Brain pericyte (primary cell): ENCODE measurements at regions not wholly inside any gene's neighbourhood (a gene's known extent, or its start where the extent isn't known, plus 50 kb on each side); places are given as distances from the start of the nearest gene placed in this dataset.
"Not testable (repeated sequence)": the region's sequence is repeated elsewhere in the genome, so short reads cannot be mapped to it uniquely, and the experiment has no call there.

ENCODE experiments used
- DNase-seq: peaks from one replicate; pipeline ENCODE4 v3.0.0-alpha.2; 2012; ENCODE audit warnings: low read depth, low spot score

- DNase-seq = no peak
Measured at GRCh38 chr3:194945508-194945907, 259.8 kb downstream of the FAM43A start.

DNA sequence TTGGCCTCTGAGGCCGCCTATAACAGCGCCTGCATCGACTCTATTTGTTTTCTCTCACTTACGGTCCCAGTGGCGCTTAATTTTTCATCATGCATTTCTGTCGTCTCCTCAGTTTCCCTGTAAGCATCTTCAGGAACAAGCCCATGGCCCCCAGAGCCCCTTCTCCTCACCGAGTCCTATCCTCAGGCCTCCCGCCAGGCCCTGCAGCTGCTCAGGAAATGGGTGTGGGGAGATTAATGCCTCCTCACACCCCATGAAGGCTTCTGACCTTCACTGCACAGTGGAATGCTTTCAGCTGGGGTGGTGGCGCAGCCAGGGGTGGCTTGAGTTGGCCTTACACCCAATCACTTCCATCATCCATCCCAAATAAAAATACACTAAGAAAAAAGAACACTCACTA lies 260.4 kb downstream of the FAM43A start:
- no peak for DNase-seq

DNA sequence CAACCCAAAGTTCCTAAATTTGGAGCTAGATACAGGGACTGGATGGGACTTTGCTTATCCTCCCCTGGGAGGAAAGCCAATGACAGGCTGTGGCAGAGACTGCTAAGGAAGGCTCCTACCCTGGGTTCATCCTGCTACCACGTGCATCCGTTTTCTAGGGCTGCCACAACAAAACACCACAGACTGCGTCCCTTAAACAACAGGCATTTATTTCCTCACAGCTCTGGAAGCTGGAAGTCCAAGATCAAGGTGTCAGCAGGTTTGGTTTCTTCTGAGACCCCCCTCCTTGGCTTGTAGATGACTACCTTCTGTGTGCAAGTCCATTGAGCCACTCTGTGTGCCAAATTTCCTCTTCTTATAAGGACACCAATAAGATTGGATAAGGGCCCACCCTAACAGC lies 263.9 kb downstream of the FAM43A start:
- DNase-seq = no peak

DNA sequence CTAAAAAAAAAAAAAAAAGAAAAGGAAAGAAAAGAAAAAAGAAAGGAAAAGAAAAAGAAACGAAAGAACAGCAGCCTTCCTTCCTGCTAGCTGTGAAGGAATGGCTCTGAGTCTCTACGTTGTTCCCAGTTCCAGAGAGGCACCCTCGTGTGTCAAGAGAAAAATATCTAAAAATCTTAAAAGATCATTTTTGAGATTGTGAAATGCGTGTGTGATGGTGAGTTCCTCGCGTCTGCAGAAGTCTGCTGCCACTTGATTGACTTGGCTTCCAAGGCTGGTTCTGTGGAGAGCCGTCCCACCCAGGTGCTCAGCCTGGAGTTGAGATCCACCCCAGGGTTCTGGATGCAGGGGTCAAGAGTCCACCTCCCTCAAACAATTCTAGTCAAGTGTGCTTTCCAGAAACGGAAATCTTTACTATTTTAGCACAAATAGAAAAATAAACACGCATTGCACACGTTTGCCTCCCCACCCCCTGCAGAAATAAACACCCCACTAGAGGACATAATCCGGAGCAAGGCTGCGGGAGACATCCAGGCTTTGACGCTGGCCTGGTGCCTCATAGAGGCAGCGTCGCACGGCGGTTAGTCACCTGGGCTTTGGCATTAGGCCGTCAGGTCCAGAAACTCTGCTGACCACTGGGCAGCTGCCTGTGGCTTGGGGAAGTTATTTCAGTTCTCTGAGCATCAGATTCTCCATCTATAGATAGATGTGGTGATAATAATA lies 265.4 kb downstream of the FAM43A start:
- no peak for DNase-seq

GRCh38 chr3:194951629-194951920 lies 265.9 kb downstream of the FAM43A start:
- DNase-seq = not testable (repeated sequence)

- DNase-seq = no peak
Measured at GRCh38 chr3:194951931-194952582, 266.4 kb downstream of the FAM43A start.

- DNase-seq = no peak
Measured at GRCh38 chr3:194952841-194953241, 267.2 kb downstream of the FAM43A start.

GRCh38 chr3:194953291-194953690 lies 267.6 kb downstream of the FAM43A start:
- DNase-seq = no peak

DNA sequence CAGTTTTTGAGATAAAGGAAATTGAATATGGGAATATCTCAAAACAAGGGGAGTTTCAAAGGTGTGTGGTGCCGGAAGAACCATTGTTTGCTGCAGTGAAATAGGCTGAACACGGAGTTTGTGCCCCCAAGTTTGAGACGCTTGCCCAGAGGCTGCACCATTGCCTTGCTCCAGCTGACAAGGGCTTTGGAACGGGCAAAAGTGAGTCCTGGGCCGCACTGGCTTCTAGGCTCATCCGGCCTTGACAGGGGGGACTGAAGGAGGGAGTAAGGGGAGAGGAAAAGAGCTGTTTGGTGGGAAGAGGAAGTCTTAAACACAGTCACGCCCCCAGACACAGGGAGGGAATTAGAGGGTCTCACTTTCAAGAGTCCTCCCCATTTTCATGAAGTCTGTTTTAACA lies 269.9 kb downstream of the FAM43A start:
- no peak for DNase-seq

DNA sequence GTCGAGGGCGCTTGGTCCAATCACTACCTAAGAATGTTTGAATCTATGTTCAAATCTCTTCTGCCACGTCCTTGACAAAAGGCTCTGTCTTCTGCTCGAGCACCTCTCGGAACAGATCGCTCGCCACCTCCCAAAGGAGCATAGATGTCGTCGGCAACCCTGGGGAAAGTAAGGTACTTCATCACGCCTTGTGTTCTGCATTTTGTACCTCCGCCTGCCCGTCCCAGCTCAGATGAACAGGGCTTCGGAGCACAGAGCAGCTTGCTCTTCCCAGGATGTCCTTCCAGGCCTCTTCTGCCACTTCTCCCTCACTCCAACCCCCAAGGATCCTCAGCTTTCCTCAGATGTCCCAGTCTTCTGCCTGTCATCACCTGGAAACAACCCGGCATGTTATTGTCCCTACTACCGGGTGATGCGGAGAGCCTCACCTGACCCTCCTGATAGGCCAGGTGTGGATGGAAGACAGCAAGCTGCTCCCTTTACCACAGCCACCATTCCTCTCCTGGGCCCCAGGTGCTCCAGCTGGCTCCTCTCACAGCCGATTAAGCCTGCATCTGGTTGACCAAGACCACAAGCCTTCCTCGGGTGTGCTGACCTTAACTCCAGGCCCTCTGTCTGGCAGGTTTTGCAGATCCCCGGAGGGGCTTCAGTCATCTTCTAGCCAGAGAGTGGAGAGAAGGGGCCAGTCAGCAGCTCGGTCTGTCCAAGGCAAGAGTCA lies 270.5 kb downstream of the FAM43A start:
- no peak for DNase-seq

- no peak for DNase-seq
Measured at GRCh38 chr3:194956697-194957396, 271.2 kb downstream of the FAM43A start.

DNA sequence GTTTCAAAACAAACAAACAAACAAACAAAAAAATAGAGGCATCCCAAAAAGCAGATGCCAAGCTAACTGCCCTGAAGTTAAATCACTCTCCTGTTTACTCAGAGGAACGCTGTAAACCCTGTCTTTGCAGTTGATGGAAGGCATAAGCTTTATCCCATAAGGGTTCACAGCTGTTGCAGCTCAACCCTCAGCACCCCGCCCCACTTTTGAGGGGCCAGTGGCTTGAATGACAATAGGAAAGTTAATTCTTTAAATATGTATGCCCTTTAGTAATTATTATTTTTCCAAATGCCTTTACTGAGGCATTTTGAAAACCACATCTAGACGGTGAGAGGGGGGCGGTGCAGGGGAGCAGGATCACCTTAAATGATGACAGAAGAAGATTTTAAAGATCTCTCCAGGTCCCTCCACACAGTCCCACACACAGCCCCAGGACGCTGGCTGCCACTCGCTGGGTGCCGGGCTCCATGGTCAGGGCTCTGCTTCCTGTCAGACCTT lies 272.1 kb downstream of the FAM43A start:
- no peak for DNase-seq

GRCh38 chr3:194959217-194959616 lies 273.5 kb downstream of the FAM43A start:
- no peak for DNase-seq

- DNase-seq = not testable (repeated sequence)
Measured at GRCh38 chr3:194959666-194960065, 274.0 kb downstream of the FAM43A start.

GRCh38 chr3:194960446-194961032 lies 274.9 kb downstream of the FAM43A start:
- DNase-seq = no peak

GRCh38 chr3:194961149-194961548 lies 275.5 kb downstream of the FAM43A start:
- no peak for DNase-seq

DNA sequence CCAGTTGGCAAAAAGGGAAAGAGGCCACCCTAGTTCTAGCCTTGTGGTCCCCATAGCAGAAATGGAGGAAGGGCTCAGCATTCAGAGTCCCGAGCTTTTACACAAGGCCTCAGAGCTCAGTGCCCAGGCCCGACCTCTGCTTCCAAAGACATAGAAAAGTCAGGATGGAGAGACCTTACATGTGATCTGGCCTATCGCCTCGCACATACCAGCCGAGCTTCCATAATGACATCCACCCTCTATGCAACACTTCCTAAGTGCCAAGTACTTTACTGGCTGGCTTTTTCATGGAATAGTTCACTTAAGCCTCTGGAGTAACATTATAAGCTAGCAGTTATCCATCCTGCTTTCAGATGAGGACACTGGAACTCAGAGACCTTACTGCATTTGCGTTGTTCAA lies 275.9 kb downstream of the FAM43A start:
- DNase-seq = no peak

GRCh38 chr3:194962056-194962455 lies 276.4 kb downstream of the FAM43A start:
- DNase-seq = no peak

- no peak for DNase-seq
Measured at GRCh38 chr3:194964809-194965208, 279.1 kb downstream of the FAM43A start.

- DNase-seq = no peak
Measured at GRCh38 chr3:194967151-194968117, 281.8 kb downstream of the FAM43A start.

GRCh38 chr3:194970066-194970465 lies 284.4 kb downstream of the FAM43A start:
- no peak for DNase-seq
